Osteoblast (primary cell): ENCODE measurements at regions not wholly inside any gene's neighbourhood (a gene's known extent, or its start where the extent isn't known, plus 50 kb on each side); places are given as distances from the start of the nearest gene placed in this dataset.

Source experiments
- DNase-seq: peaks from one replicate; pipeline ENCODE4 v3.0.0; 2011; ENCODE audit warnings: low spot score, mixed read lengths; ENCODE audit not compliant: insufficient read length; ENCODE audit errors: missing footprints
- H2AFZ ChIP-seq: 2 replicates; pipeline ENCODE4 v1.6.0; 2011; ENCODE audit warnings: mild to moderate bottlenecking, low read length
- H3K27ac ChIP-seq: 2 replicates; pipeline ENCODE4 v1.5.1; 2011; ENCODE audit warnings: mild to moderate bottlenecking, low read depth, low read length, moderate library complexity
- H3K27me3 ChIP-seq: 2 replicates; pipeline ENCODE4 v1.6.0; 2012; ENCODE audit warnings: mild to moderate bottlenecking, control low read depth, inconsistent platforms, low read length, moderate library complexity; ENCODE audit not compliant: insufficient read depth
- H3K36me3 ChIP-seq: 2 replicates; pipeline ENCODE4 v1.5.1; 2011; ENCODE audit warnings: mild to moderate bottlenecking, low read length, control low read depth, moderate library complexity; ENCODE audit not compliant: insufficient read depth
- H3K4me1 ChIP-seq: 2 replicates; pipeline ENCODE4 v1.5.1; 2011; ENCODE audit warnings: mild to moderate bottlenecking, low read length, control low read depth, moderate library complexity; ENCODE audit not compliant: insufficient read depth
- H3K4me2 ChIP-seq: 2 replicates; pipeline ENCODE4 v1.6.0; 2011; ENCODE audit warnings: mild to moderate bottlenecking, low read length; ENCODE audit not compliant: insufficient read depth
- H3K4me3 ChIP-seq: fragments of 200-600 bp; sonication (generic); 3 replicates; pipeline ENCODE4 v1.5.1; 2012; ENCODE audit warnings: mild to moderate bottlenecking, low read length, inconsistent platforms; ENCODE audit not compliant: insufficient read depth
- H3K79me2 ChIP-seq: 2 replicates; pipeline ENCODE4 v1.6.0; 2012; ENCODE audit warnings: mild to moderate bottlenecking, low read length, control low read depth, inconsistent platforms; ENCODE audit not compliant: insufficient read depth
- H3K9me3 ChIP-seq: 2 replicates; pipeline ENCODE4 v1.5.1; 2011; ENCODE audit warnings: low read depth, low read length, control low read depth
- H4K20me1 ChIP-seq: 2 replicates; pipeline ENCODE4 v1.6.0; 2012; ENCODE audit warnings: mild to moderate bottlenecking, low read length, control low read depth; ENCODE audit not compliant: insufficient read depth
- CTCF ChIP-seq: IDR thresholded peaks from 2 replicates; pipeline ENCODE4 v1.5.1; 2011; ENCODE audit warnings: mild to moderate bottlenecking, low read depth, low read length, moderate library complexity; ENCODE audit errors: extremely low read depth

GRCh38 chr14:42307239-42307825 lies 700.7 kb downstream of the LRFN5 start:
- Histone ChIP-seq H2AFZ (no peak overlapping the region), H3K9me3 (no peaks in the 10 kb centered on the region), H3K27me3 (no peaks in the 10 kb centered on the region), H3K36me3 (no peaks in the 10 kb centered on the region), H3K4me3 (no peak overlapping the region), H3K4me1 (no peaks in the 10 kb centered on the region), H3K4me2 (no peak overlapping the region), H3K79me2 (no peaks in the 10 kb centered on the region), H4K20me1 (no peaks in the 10 kb centered on the region), H3K27ac (no peak overlapping the region)
- DNase-seq: no peak
- TF ChIP-seq CTCF: no peak

GRCh38 chr14:42299692-42300091 lies 693.0 kb downstream of the LRFN5 start:
- Histone ChIP-seq H3K27ac (no peak overlapping the region), H3K79me2 (no peaks in the 10 kb centered on the region), H4K20me1 (no peaks in the 10 kb centered on the region), H3K4me1 (no peaks in the 10 kb centered on the region), H3K27me3 (no peaks in the 10 kb centered on the region), H2AFZ (no peak overlapping the region), H3K9me3 (no peaks in the 10 kb centered on the region), H3K36me3 (no peaks in the 10 kb centered on the region), H3K4me2 (no peak overlapping the region), H3K4me3 (no peak overlapping the region)
- DNase-seq: no peak
- no peak for TF ChIP-seq CTCF

DNA sequence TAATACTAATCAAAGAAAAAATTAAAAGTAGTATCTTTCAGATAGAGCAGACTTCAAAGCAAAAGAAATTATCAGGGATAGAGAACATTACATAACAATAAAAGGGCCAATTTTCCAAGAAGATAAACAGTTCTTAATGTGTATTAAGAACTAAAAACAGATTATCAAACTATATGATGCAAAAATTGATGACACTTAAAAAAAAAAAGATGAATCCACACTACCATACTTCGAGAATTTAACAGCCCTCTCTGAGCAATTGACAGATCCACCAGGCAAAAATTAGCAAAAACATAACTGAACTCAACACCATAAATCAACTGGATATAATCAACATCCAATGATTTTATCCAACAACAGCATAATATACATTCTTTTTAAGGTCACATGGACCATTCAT lies 686.5 kb downstream of the LRFN5 start:
- no peak for TF ChIP-seq CTCF
- no peak overlapping the region for H3K4me3 ChIP-seq
- no peaks in the 10 kb centered on the region for H3K27me3 ChIP-seq

DNA sequence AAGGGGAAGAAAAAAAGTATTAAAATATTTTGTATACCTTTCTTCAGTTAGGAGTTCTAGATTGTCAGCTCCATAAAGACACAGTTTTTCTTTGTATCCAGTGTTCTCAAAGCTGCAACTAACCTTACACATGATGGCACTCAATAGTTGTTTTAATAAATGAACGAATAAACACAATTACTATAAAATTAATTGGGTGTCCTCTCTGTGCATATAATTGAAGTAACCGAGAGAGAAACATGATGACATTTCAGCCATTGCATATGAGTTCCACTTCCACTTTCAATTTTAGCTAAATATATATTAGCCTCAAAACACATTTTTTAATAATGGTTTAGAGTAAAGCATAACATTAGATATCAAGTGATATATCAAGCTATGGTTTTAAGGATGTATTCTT lies 671.2 kb downstream of the LRFN5 start:
- H3K9me3 ChIP-seq: no peaks in the 10 kb centered on the region
- no peaks in the 10 kb centered on the region for H3K4me1 ChIP-seq
- no peaks in the 10 kb centered on the region for H3K27me3 ChIP-seq
- H3K36me3 ChIP-seq: no peaks in the 10 kb centered on the region
- H3K27ac ChIP-seq: no peak overlapping the region
- H3K4me2 ChIP-seq: no peak overlapping the region
- no peak for DNase-seq
- H3K79me2 ChIP-seq: no peaks in the 10 kb centered on the region
- no peak overlapping the region for H2AFZ ChIP-seq
- H3K4me3 ChIP-seq: no peak overlapping the region
- no peak for TF ChIP-seq CTCF
- H4K20me1 ChIP-seq: no peaks in the 10 kb centered on the region

More for the DNA sequence above, 686.5 kb downstream of the LRFN5 start:
- no peaks in the 10 kb centered on the region for H3K79me2 ChIP-seq
- H3K4me1 ChIP-seq: no peaks in the 10 kb centered on the region
- no peaks in the 10 kb centered on the region for H4K20me1 ChIP-seq
- H3K36me3 ChIP-seq: no peaks in the 10 kb centered on the region
- DNase-seq: no peak
- no peak overlapping the region for H3K27ac ChIP-seq
- H3K4me2 ChIP-seq: no peak overlapping the region
- H2AFZ ChIP-seq: no peak overlapping the region
- no peaks in the 10 kb centered on the region for H3K9me3 ChIP-seq
